GM19467 (cell line): ENCODE measurements at regions not wholly inside any gene's neighbourhood (a gene's known extent, or its start where the extent isn't known, plus 50 kb on each side); places are given as distances from the start of the nearest gene placed in this dataset.

Experiments
- ATAC-seq: cut with Tn5 transposase; IDR thresholded peaks from one replicate; pipeline ENCODE4 v1.9.1; 2021; ENCODE audit warnings: mild to moderate bottlenecking, moderate library complexity; ENCODE audit not compliant: unreplicated experiment

DNA sequence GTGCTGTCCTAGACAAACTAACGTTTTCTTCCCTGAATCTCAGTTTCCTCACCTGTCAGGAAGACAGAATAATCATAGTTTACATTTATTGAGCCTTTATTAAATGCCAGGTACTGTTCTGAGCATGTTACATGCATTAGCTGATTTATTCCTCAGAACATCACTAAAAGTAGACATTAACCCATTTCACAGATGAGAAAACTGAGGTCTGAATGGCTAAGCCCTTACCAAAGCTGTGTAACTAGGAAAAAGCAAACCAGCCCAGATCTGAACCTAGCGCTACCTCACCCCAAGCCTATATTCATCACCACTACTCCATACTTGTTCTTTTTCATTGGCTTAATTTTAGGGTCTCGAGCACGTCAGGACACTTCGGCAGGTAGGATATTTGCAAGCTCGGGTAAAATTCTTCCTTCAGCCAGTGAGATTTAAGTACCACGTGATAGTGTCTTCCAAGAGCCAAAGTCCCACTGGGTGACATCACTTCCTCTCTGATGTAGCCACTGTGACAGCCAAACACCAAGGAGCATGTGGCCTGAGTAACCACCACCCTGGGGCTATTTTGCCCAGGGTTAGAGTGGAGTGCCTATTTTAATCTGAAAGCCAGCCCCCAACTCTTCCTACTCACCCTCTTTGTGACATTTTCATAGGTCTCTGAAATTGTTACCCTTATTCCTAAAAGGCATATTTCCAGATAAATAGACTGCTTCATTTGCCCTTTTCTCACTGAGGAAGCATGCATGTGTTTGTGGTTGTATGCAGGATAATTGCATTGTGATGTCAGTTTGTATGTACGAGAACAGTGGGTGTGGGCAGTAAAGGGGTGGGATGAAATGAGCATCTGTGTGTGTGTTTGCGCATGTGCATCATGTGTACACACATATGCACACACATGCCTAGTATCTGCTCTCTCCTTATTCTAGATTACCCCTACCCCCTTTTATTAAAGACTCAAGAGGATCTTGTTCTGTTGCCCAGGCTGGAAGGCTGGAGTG is 62.2 kb upstream of the WSCD2 start:
- ATAC-seq = no peak

DNA sequence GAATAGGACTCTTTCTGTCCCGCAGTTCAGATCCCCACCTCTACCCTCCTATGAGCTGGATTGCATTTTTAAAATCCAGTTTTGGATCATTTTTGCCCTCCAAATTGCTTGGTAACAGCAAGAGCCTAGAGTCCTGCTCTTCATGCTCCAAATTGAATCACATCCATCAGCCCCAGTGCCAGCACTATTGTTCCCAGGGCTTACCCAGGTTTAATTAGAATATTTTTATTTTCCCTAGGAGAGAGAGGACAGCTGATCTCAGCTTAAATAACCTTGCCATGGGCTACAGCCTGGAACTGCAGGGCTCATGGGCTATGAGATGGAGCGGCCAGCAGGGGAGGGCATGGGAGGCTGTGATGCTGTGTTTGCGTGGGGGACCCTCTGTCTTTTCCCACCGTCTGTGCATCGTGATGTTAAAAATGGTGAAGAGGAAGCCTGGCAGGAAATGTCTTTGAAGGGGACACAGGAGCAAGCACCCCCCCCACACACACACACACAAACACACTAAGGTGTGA is 59.4 kb upstream of the WSCD2 start:
- no peak for ATAC-seq

DNA sequence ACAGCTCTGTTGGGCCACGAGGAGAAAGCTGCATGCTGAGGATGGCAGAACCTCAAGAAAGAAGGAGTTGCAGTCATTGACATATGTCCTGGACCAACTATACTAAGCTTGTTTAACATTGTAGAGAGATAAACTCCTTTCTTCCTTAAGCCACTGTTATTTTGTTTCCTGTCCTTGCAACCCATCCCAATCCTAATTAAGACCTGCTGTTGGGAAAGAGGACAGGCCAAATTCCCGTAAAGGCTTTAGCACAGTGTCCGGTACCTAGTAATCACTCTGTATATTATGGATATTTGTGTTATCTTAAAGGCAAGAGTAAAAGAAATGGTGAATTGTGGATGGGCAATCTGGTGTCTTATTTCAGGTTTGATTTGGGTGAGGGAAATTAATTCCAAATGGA is 53.5 kb upstream of the WSCD2 start:
- ATAC-seq = no peak

DNA sequence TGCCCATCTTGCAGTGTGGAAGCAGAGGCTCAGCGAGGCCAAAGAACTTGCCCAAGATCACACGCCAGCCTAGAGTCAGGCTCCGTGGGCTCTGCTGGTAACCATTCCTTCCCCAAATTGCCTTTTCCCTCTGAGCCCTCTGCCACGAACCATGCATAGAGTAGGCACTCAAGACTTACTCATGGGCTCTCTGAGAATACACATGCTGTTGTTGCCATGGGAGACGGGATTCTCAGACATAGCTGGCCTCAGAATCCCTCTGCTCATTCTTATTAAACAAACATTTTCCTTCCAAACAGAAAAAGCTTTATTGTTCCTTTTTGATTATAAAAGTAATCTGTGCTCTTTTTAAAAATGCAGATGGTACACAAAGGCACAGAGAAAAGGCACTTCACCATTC is 52.5 kb upstream of the WSCD2 start:
- no peak for ATAC-seq

DNA sequence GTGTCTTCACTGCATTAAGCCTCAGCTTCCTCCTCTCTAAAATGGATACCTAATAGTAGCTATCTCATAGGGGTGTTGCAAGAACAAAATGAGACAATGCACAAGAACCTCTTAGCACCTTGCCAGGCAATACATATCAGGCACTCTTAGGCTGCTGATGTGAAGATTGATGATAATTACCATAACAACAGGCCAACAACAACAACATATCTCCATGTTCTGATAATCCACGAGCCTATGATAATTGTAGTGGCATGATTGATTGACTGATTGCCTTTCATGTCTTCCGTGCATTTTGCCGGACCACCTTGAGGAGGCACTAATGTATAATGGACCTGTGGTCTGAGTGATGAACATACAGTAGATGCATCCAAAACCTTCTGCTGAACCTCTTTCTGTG is 50.7 kb upstream of the WSCD2 start:
- no peak for ATAC-seq
